Stimulated activated CD4-positive, alpha-beta T cell treated with anti-CD3 and anti-CD28 coated beads, Interleukin-1b, Interleukin-23, amount 100 ng/mL, for 4 hours (primary cell): ENCODE measurements at regions not wholly inside any gene's neighbourhood (a gene's known extent, or its start where the extent isn't known, plus 50 kb on each side); places are given as distances from the start of the nearest gene placed in this dataset.

Source experiments
- DNase-seq, 2 donors: peaks; one replicate each; pipeline ENCODE4 v3.0.0-alpha.2; 2020; ENCODE audit warnings: low read depth in 2 of 2

GRCh38 chr15:38885001-38885400 is 320.4 kb upstream of the RASGRP1 start:
- DNase-seq, result no peak

- no peak for DNase-seq
Measured at GRCh38 chr15:38885471-38885952, 320.9 kb upstream of the RASGRP1 start.

GRCh38 chr15:38886315-38887163 is 321.9 kb upstream of the RASGRP1 start:
- DNase-seq, result no peak

- DNase-seq, result no peak
Measured at GRCh38 chr15:38888701-38889221, 324.1 kb upstream of the RASGRP1 start.

GRCh38 chr15:38890194-38890593 is 325.6 kb upstream of the RASGRP1 start:
- no peak for DNase-seq

GRCh38 chr15:38893925-38894242 is 329.3 kb upstream of the RASGRP1 start:
- no peak for DNase-seq

- DNase-seq, result no peak
Measured at GRCh38 chr15:38894243-38894948, 329.8 kb upstream of the RASGRP1 start.

GRCh38 chr15:38895326-38896255 is 331.0 kb upstream of the RASGRP1 start:
- DNase-seq, result no peak

- no peak for DNase-seq
Measured at GRCh38 chr15:38896647-38897046, 332.0 kb upstream of the RASGRP1 start.

- no peak for DNase-seq
Measured at GRCh38 chr15:38897551-38897950, 332.9 kb upstream of the RASGRP1 start.

- DNase-seq, result no peak
Measured at GRCh38 chr15:38898236-38898635, 333.6 kb upstream of the RASGRP1 start.

- DNase-seq, result no peak
Measured at GRCh38 chr15:38899300-38899699, 334.7 kb upstream of the RASGRP1 start.

- DNase-seq, result no peak
Measured at GRCh38 chr15:38904298-38904697, 339.7 kb upstream of the RASGRP1 start.

GRCh38 chr15:38905632-38906031 is 341.0 kb upstream of the RASGRP1 start:
- DNase-seq, result no peak

GRCh38 chr15:38920966-38921365 is 356.4 kb upstream of the RASGRP1 start:
- DNase-seq, result no peak

GRCh38 chr15:38921471-38921870 is 356.9 kb upstream of the RASGRP1 start:
- DNase-seq, result no peak

GRCh38 chr15:38928431-38928830 is 363.8 kb upstream of the RASGRP1 start:
- DNase-seq, result no peak

GRCh38 chr15:38930851-38931572 is 366.4 kb upstream of the RASGRP1 start:
- no peak for DNase-seq

- no peak for DNase-seq
Measured at GRCh38 chr15:38941399-38941953, 376.9 kb upstream of the RASGRP1 start.

GRCh38 chr15:38944536-38944935 is 379.9 kb upstream of the RASGRP1 start:
- DNase-seq, result no peak
